ENCODE measurements at regions not wholly inside any gene's neighbourhood (a gene's known extent, or its start where the extent isn't known, plus 50 kb on each side); places are given as distances from the start of the nearest gene placed in this dataset.

GRCh38 chr18:30175621-30176225 is 866.8 kb downstream of the DSC3 start:
- peaks cover 0 to 2% (median 0%) of the 10 kb centered on the region in 3 donors for H3K9me3 ChIP-seq (ENCODE audit: control insufficient read depth in 2 of 3, insufficient read depth in 1 of 3, low read length in 3 of 3)
- no peak for TF ChIP-seq CTCF (IDR thresholded peaks at IDR 0.05; ENCODE audit: borderline replicate concordance, extremely low read depth, insufficient read depth)
- DNase-seq: no peak
- intact Hi-C loops (cut with DNase I): no loop called here
- H3K27me3 ChIP-seq (ENCODE audit: control insufficient read depth, insufficient read depth, low read length): no peaks in the 10 kb centered on the region
- H3K27ac ChIP-seq (ENCODE audit: low read depth in 2 of 2, low read length in 2 of 2): no peak overlapping the region
- no peaks in the 10 kb centered on the region for H3K36me3 ChIP-seq (ENCODE audit: control insufficient read depth in 2 of 3, insufficient read depth in 3 of 3, low read length in 3 of 3)
- no peaks in the 10 kb centered on the region for H3K4me1 ChIP-seq (ENCODE audit: control insufficient read depth in 2 of 3, insufficient read depth in 2 of 3, low read depth in 1 of 3, low read length in 3 of 3)
- H3K9ac ChIP-seq (ENCODE audit: low read length in 3 of 3): no peak overlapping the region
- H3K4me3 ChIP-seq (ENCODE audit: low read length in 3 of 3): no peak overlapping the region
- no peak for FAIRE-seq

GRCh38 chr18:30175061-30175574 is 867.4 kb downstream of the DSC3 start:
- H3K9me3 ChIP-seq (ENCODE audit: control insufficient read depth in 2 of 3, insufficient read depth in 1 of 3, low read length in 3 of 3): peaks cover 0 to 2% (median 0%) of the 10 kb centered on the region in 3 donors
- FAIRE-seq: no peak
- intact Hi-C loops (cut with DNase I): no loop called here

GRCh38 chr18:30163573-30163972 is 879.0 kb downstream of the DSC3 start:
- H3K27ac ChIP-seq (ENCODE audit: low read depth in 2 of 2, low read length in 2 of 2): no peak overlapping the region
- DNase-seq (no peak), FAIRE-seq (no peak)
- H3K4me1 ChIP-seq (ENCODE audit: control insufficient read depth in 2 of 3, insufficient read depth in 2 of 3, low read depth in 1 of 3, low read length in 3 of 3): no peaks in the 10 kb centered on the region
- no peaks in the 10 kb centered on the region for H3K36me3 ChIP-seq (ENCODE audit: control insufficient read depth in 2 of 3, insufficient read depth in 3 of 3, low read length in 3 of 3)
- no peaks in the 10 kb centered on the region for H3K27me3 ChIP-seq (ENCODE audit: control insufficient read depth, insufficient read depth, low read length)
- TF ChIP-seq CTCF (IDR thresholded peaks at IDR 0.05; ENCODE audit: borderline replicate concordance, extremely low read depth, insufficient read depth): no peak
- no peaks in the 10 kb centered on the region for H3K9me3 ChIP-seq (ENCODE audit: control insufficient read depth in 2 of 3, insufficient read depth in 1 of 3, low read length in 3 of 3)
- H3K4me3 ChIP-seq (ENCODE audit: low read length in 3 of 3): no peak overlapping the region
- intact Hi-C loops (cut with DNase I): no loop called here
- H3K9ac ChIP-seq (ENCODE audit: low read length in 3 of 3): no peak overlapping the region

More at GRCh38 chr18:30175061-30175574, 867.4 kb downstream of the DSC3 start:
- H3K27ac ChIP-seq (ENCODE audit: low read depth in 2 of 2, low read length in 2 of 2): no peak overlapping the region
- no peak for TF ChIP-seq CTCF (IDR thresholded peaks at IDR 0.05; ENCODE audit: borderline replicate concordance, extremely low read depth, insufficient read depth)
- peak in 1 of 5 donors; percentile 70 for DNase-seq
- no peak overlapping the region for H3K4me3 ChIP-seq (ENCODE audit: low read length in 3 of 3)
- no peak overlapping the region for H3K9ac ChIP-seq (ENCODE audit: low read length in 3 of 3)
- H3K4me1 ChIP-seq (ENCODE audit: control insufficient read depth in 2 of 3, insufficient read depth in 2 of 3, low read depth in 1 of 3, low read length in 3 of 3): no peaks in the 10 kb centered on the region
- no peaks in the 10 kb centered on the region for H3K27me3 ChIP-seq (ENCODE audit: control insufficient read depth, insufficient read depth, low read length)
- no peaks in the 10 kb centered on the region for H3K36me3 ChIP-seq (ENCODE audit: control insufficient read depth in 2 of 3, insufficient read depth in 3 of 3, low read length in 3 of 3)
